Esophagus squamous epithelium (tissue), 5 donors: ENCODE measurements at regions not wholly inside any gene's neighbourhood (a gene's known extent, or its start where the extent isn't known, plus 50 kb on each side); places are given as distances from the start of the nearest gene placed in this dataset.

Experiments
- DNase-seq: peaks from one replicate; lab custom pipeline; 2025; lab: John Stamatoyannopoulos, UW
- H3K27ac ChIP-seq, 4 donors: fragments of 200-600 bp; sonication (generic); one replicate each; pipeline ENCODE4 v1.5.1; 2016 to 2019; ENCODE audit warnings: mild to moderate bottlenecking in 1 of 4
- H3K27me3 ChIP-seq, 4 donors: fragments of 200-600 bp; sonication (generic); 1 replicate in 3 of 4; 2 replicates in 1 of 4; pipeline versions ENCODE4 v1.5.1 to v1.6.0; 2017 to 2021; ENCODE audit warnings: antibody characterized with exemption in 1 of 4
- H3K36me3 ChIP-seq, 3 donors: fragments of 200-600 bp; sonication (generic); one replicate each; pipeline ENCODE4 v1.5.1; 2016 to 2019
- H3K4me1 ChIP-seq, 3 donors: fragments of 200-600 bp; sonication (generic); one replicate each; pipeline ENCODE4 v1.5.1; 2017 to 2019
- H3K4me3 ChIP-seq, 4 donors: fragments of 200-600 bp; sonication (generic); 1 replicate in 3 of 4; 2 replicates in 1 of 4; pipeline ENCODE4 v1.5.1; 2016 to 2019; ENCODE audit warnings: mild to moderate bottlenecking in 2 of 4, moderate library complexity in 1 of 4
- H3K9me3 ChIP-seq, 3 donors: fragments of 200-600 bp; sonication (generic); one replicate each; pipeline ENCODE4 v1.5.1; 2016 to 2019
- POLR2A ChIP-seq, 4 donors: fragments of 450-650 bp; IDR thresholded peaks; one replicate each; pipeline ENCODE4 v1.6.1; 2017; ENCODE audit warnings: antibody characterized with exemption in 4 of 4, mild to moderate bottlenecking in 4 of 4, moderate library complexity in 3 of 4
- WGBS, 2 donors: methylation state at CpG; one replicate each; pipeline ENCODE4 v1.1.5; 2018; 5-methylcytosine and 5-hydroxymethylcytosine counted together
- intact Hi-C: fragments of 100-400 bp; cut with DNase I; formaldehyde crosslinking; loops from one replicate; pipeline ENCODE4 v1.15.0; 2022
- TF ChIP-seq, protein P1 (sequence below), 6 experiments: fragments of 450-650 bp in 4 of 6; fragments of 200-600 bp in 2 of 6; sonication (generic) in 2 of 6; IDR thresholded peaks; one replicate each; pipeline ENCODE4 v1.5.1; 2016 to 2019; ENCODE audit warnings: antibody characterized with exemption in 6 of 6, mild to moderate bottlenecking in 4 of 6, moderate library complexity in 4 of 6
- donor health status: DM: yes; HTN: yes; CAD: no.

DNA sequence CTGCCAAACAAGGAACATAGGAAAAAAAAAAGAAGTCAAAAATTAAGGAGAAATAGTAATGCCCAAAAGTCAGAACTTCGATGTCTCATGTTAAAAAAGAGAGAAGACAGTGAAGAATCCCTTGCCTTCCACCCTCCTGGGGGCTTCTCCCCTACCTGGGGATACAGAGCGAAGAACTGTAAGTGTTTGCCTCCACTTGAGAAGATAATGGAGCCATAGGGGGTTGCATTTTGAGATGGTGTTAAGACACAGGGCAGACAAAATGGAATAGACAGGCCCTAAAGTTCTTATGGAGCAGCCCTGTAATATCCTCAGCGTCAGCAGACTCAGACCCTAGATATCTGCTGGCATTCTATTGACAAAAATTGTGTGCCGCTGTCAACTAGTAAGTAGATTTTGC lies 222.2 kb upstream of the MAP3K7 start:
- Histone ChIP-seq H3K27ac (no peak overlapping the region), H3K4me3 (no peak overlapping the region), H3K9me3 (peaks cover 0 to 1% (median 0%) of the 10 kb centered on the region in 3 donors), H3K27me3 (no peaks in the 10 kb centered on the region), H3K4me1 (no peaks in the 10 kb centered on the region), H3K36me3 (no peaks in the 10 kb centered on the region)
- intact Hi-C loops = no loop called here
- WGBS, 2 donors = 85 to 90% methylated on average over 4 of the region's 4 CpGs
- no peak for TF ChIP-seq POLR2A (IDR thresholded peaks at IDR 0.05)
- TF ChIP-seq, protein P1, sequence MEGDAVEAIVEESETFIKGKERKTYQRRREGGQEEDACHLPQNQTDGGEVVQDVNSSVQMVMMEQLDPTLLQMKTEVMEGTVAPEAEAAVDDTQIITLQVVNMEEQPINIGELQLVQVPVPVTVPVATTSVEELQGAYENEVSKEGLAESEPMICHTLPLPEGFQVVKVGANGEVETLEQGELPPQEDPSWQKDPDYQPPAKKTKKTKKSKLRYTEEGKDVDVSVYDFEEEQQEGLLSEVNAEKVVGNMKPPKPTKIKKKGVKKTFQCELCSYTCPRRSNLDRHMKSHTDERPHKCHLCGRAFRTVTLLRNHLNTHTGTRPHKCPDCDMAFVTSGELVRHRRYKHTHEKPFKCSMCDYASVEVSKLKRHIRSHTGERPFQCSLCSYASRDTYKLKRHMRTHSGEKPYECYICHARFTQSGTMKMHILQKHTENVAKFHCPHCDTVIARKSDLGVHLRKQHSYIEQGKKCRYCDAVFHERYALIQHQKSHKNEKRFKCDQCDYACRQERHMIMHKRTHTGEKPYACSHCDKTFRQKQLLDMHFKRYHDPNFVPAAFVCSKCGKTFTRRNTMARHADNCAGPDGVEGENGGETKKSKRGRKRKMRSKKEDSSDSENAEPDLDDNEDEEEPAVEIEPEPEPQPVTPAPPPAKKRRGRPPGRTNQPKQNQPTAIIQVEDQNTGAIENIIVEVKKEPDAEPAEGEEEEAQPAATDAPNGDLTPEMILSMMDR (IDR thresholded peaks at IDR 0.05) = no peak
- DNase-seq = no peak

DNA sequence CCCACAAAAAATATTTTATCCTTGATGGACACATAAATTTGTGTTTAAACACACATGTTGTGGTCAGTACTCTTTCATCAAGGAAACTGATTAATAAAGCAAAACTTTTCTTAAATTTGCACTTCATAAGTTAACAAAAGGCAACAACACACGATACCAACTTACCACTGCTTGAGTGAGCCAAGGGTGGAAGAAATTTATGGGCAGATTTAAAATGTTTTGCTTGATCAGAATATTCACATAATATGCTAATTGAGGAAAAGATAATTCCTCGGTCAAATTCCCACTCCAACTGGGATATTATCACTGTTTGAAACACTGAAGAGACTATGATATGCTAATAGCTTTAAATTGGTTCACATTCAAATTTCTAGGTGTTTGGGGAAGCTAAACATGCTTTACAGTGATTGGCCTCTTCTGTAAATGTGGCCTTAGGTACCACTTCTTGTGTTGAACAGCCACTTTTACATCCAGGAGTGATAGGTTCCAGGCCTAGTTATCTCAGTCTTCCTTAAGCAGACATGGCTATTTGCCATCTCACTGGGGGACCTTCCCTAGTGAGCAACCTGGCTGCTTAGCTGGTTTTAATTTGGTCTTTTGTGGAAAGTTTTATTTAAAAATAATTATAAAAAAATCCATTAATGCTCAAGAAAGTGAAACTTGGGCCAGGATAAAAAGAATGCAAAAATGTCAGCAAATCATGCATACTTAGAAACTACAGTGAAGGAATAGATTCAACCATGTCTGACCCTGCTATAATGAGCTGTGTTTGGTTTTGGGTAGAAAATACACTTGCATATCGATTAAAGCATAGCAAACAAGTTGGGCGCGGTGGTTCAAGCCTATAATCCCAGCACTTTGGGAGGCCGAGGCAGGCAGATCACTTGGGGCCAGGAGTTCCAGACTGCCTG lies 221.2 kb upstream of the MAP3K7 start:
- DNase-seq = no peak
- H3K36me3 ChIP-seq = no peaks in the 10 kb centered on the region
- no peak overlapping the region for H3K4me3 ChIP-seq
- no peak overlapping the region for H3K27ac ChIP-seq
- intact Hi-C loops = no loop called here
- TF ChIP-seq, protein P1 (IDR thresholded peaks at IDR 0.05) = no peak
- no peak for TF ChIP-seq POLR2A (IDR thresholded peaks at IDR 0.05)
- no peaks in the 10 kb centered on the region for H3K27me3 ChIP-seq
- no peaks in the 10 kb centered on the region for H3K4me1 ChIP-seq
- 83 to 87% methylated on average over 6 of the region's 6 CpGs for WGBS, 2 donors
- no peaks in the 10 kb centered on the region for H3K9me3 ChIP-seq

DNA sequence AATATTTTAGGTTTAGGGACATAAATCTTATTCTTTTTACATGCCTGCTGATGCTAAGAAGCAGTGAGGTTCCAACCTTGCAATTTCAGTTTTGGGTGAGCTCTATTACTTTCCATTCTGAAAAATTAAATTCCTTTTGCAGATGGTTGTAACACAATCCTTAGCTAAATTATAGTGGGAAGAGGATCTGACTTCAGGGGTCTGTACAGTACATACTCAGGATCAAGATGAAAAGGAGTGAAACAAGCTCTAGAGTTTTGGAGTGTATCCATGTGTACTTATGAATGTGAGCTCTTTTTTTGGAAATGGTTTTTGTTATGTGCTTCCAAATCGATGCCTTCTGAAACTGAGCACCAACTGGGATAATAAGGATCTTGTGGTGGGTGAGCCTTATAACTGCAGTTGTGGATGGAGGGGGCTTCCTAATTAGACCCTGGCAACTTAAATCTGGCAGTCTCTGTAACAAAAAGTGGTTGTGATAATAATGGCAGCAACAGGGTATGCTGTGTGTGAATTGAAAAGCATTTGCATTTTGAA lies 218.8 kb upstream of the MAP3K7 start:
- intact Hi-C loops = no loop called here
- Histone ChIP-seq H3K9me3 (no peaks in the 10 kb centered on the region), H3K27ac (no peak overlapping the region), H3K27me3 (no peaks in the 10 kb centered on the region), H3K4me1 (no peaks in the 10 kb centered on the region), H3K36me3 (no peaks in the 10 kb centered on the region), H3K4me3 (no peak overlapping the region)
- DNase-seq = no peak
- 58 to 64% methylated on average over 1 of the region's 1 CpG for WGBS, 2 donors
- TF ChIP-seq, protein P1 (IDR thresholded peaks at IDR 0.05) = no peak
- TF ChIP-seq POLR2A (IDR thresholded peaks at IDR 0.05) = no peak

DNA sequence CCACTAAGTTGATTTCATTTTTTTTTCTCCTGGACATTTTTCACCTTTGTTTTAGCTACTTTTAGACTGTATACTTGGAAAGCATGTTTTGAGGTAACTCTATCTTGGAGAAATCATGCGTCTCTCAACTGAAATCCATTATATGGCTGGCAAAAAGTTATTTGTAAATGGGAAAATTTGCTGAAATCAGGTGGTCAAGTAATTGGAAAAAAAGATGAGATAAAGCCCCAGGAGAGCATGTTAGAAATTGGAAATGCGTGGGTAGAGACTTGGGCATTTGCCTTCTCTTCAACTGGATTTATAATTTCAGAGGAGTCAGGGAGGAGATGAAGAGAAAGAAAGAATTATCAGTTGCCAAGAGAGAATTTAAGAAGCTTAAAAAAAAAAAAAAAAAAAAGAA lies 217.1 kb upstream of the MAP3K7 start:
- H3K9me3 ChIP-seq = no peaks in the 10 kb centered on the region
- no peaks in the 10 kb centered on the region for H3K4me1 ChIP-seq
- no peak for TF ChIP-seq POLR2A (IDR thresholded peaks at IDR 0.05)
- TF ChIP-seq, protein P1 (IDR thresholded peaks at IDR 0.05) = no peak
- H3K27me3 ChIP-seq = no peaks in the 10 kb centered on the region
- H3K27ac ChIP-seq = no peak overlapping the region
- 63 to 76% methylated on average over 2 of the region's 2 CpGs for WGBS, 2 donors
- intact Hi-C loops = no loop called here
- no peak for DNase-seq
- H3K36me3 ChIP-seq = no peaks in the 10 kb centered on the region
- H3K4me3 ChIP-seq = no peak overlapping the region

DNA sequence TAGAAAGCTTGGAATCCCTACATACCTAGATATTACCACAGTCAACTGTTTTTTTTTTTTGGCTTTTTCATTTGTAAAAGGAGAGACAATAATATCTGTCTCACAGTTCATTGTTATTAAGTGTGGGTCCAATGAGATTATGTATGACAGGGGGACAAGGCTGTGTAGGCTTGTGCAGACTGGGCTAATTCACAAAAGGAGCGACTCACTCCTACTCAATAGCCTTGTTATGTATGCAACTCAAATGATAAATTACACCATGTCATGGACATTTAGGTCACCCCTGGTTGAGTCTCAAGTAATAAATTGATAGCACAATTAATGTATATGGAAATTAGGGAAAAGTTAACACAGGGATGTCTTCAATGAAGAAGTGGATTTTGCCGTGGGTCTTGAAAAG lies 208.2 kb upstream of the MAP3K7 start:
- Histone ChIP-seq H3K4me1 (peaks cover 0 to 6% (median 0%) of the 10 kb centered on the region in 3 donors), H3K9me3 (no peaks in the 10 kb centered on the region), H3K27ac (no peak overlapping the region), H3K27me3 (no peaks in the 10 kb centered on the region), H3K4me3 (no peak overlapping the region), H3K36me3 (no peaks in the 10 kb centered on the region)
- WGBS, 2 donors = 88 to 89% methylated on average over 2 of the region's 2 CpGs
- no peak for DNase-seq
- intact Hi-C loops = no loop called here
- no peak for TF ChIP-seq POLR2A (IDR thresholded peaks at IDR 0.05)
- TF ChIP-seq, protein P1 (IDR thresholded peaks at IDR 0.05) = no peak
